Upper lobe of right lung (tissue), 1 donor: ENCODE measurements at regions not wholly inside any gene's neighbourhood (a gene's known extent, or its start where the extent isn't known, plus 50 kb on each side); places are given as distances from the start of the nearest gene placed in this dataset.
"Not testable (repeated sequence)": the region's sequence is repeated elsewhere in the genome, so short reads cannot be mapped to it uniquely, and the experiment has no call there.

Source experiments
- ATAC-seq: fragments of 200-7000 bp; cut with Tn5 transposase; one replicate; pipeline ENCODE4 v1.9.1; 2020; ENCODE audit warnings: mild to moderate bottlenecking, moderate library complexity
- DNase-seq: peaks from one replicate; pipeline ENCODE4 v3.0.0-alpha.2; 2020
- H3K27ac ChIP-seq: fragments of 200-600 bp; one replicate; pipeline ENCODE4 v1.8.0; 2022
- H3K27me3 ChIP-seq: fragments of 200-600 bp; one replicate; pipeline ENCODE4 v1.8.0; 2022; ENCODE audit warnings: mild to moderate bottlenecking
- H3K36me3 ChIP-seq: fragments of 200-600 bp; one replicate; pipeline ENCODE4 v1.8.0; 2022
- H3K4me1 ChIP-seq: fragments of 200-600 bp; one replicate; pipeline ENCODE4 v1.8.0; 2022
- H3K4me3 ChIP-seq: fragments of 200-600 bp; one replicate; pipeline ENCODE4 v1.8.0; 2022; ENCODE audit warnings: mild to moderate bottlenecking
- H3K9me3 ChIP-seq: fragments of 200-600 bp; one replicate; pipeline ENCODE4 v1.8.0; 2022
- CTCF ChIP-seq: fragments of 200-600 bp; IDR thresholded peaks from one replicate; pipeline ENCODE4 v1.8.0; 2022; ENCODE audit warnings: antibody characterized with exemption
- intact Hi-C: fragments of 100-400 bp; cut with DNase I; formaldehyde crosslinking; loops from one replicate; pipeline ENCODE4 v1.11.0; 2022
- donor health status: DM: no; HTN: yes; CAD: no; lungs with severe emphysema.

GRCh38 chr5:18292146-18292545 is 657.9 kb downstream of the TAF11L14 start:
- no peak for DNase-seq
- Histone ChIP-seq H3K4me1 (no peaks in the 10 kb centered on the region), H3K36me3 (no peaks in the 10 kb centered on the region), H3K27ac (no peak overlapping the region), H3K9me3 (no peaks in the 10 kb centered on the region), H3K27me3 (no peaks in the 10 kb centered on the region), H3K4me3 (no peak overlapping the region)
- no peak for TF ChIP-seq CTCF
- ATAC-seq: no peak
- intact Hi-C loops: no loop called here

GRCh38 chr5:18295696-18296095 is 661.4 kb downstream of the TAF11L14 start:
- ATAC-seq, H3K4me1 ChIP-seq, H3K36me3 ChIP-seq, intact Hi-C loops, H3K9me3 ChIP-seq, DNase-seq, H3K4me3 ChIP-seq, H3K27ac ChIP-seq, H3K27me3 ChIP-seq: not testable (repeated sequence)

GRCh38 chr5:18299166-18299565 is 664.9 kb downstream of the TAF11L14 start:
- no peak for TF ChIP-seq CTCF
- no peaks in the 10 kb centered on the region for H3K9me3 ChIP-seq
- H3K27ac ChIP-seq: no peak overlapping the region
- no peaks in the 10 kb centered on the region for H3K4me1 ChIP-seq
- no peak overlapping the region for H3K4me3 ChIP-seq
- H3K27me3 ChIP-seq: no peaks in the 10 kb centered on the region
- intact Hi-C loops: no loop called here
- ATAC-seq (no peak), DNase-seq (no peak)
- H3K36me3 ChIP-seq: no peaks in the 10 kb centered on the region

GRCh38 chr5:18305288-18305924 is 671.1 kb downstream of the TAF11L14 start:
- DNase-seq: no peak

DNA sequence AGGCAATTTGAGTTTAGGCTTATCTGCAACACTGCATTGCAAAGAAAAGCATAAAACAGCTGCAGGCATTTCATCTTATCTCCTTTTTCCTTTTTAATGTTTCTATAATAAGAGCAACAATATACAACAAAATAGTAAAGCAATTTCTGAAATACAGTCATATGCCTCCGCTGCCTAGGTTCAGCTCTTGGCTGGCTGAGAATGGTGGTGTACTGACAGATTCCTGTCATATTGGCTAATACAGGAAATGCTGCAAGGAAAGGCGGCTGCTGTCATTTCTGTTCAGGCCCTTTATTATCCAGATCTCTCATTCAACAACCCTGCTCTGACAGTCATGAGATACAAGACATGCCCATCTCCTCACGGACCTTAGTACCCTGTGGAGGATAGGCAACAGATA is 677.0 kb downstream of the TAF11L14 start:
- no peak for DNase-seq
- intact Hi-C loops: no loop called here
- no peaks in the 10 kb centered on the region for H3K27me3 ChIP-seq
- no peak overlapping the region for H3K4me3 ChIP-seq
- H3K36me3 ChIP-seq: no peaks in the 10 kb centered on the region
- TF ChIP-seq CTCF: no peak
- H3K4me1 ChIP-seq: no peaks in the 10 kb centered on the region
- no peaks in the 10 kb centered on the region for H3K9me3 ChIP-seq
- no peak overlapping the region for H3K27ac ChIP-seq
- no peak for ATAC-seq

More at GRCh38 chr5:18305288-18305924, 671.1 kb downstream of the TAF11L14 start:
- intact Hi-C loops: no loop called here
- Histone ChIP-seq H3K27me3 (no peaks in the 10 kb centered on the region), H3K9me3 (no peaks in the 10 kb centered on the region), H3K4me3 (no peak overlapping the region), H3K36me3 (no peaks in the 10 kb centered on the region), H3K4me1 (no peaks in the 10 kb centered on the region), H3K27ac (no peak overlapping the region)
- peak; percentile 71 for ATAC-seq
- peak; percentile 67 for TF ChIP-seq CTCF

DNA sequence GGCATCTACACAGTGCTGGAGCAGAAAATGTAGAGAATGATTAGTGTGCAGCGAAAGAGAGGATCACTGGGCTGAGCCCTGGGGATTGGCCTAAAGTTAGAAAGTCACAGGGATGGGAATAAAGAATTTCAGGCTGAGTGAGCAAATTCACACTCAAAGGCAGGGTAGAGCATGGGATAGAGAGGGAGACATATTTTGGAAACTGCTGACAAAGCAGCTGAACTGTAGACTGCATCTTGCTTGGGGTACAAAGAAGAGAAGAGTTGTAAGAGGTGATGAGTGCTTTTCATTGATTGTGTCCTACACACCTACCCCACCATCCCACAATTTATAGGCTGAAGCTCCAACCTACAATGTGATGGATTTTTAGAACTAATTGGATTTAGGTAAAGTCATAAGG is 677.8 kb downstream of the TAF11L14 start:
- Histone ChIP-seq H3K4me1 (no peaks in the 10 kb centered on the region), H3K27me3 (no peaks in the 10 kb centered on the region), H3K27ac (no peak overlapping the region), H3K9me3 (no peaks in the 10 kb centered on the region), H3K4me3 (no peak overlapping the region), H3K36me3 (no peaks in the 10 kb centered on the region)
- no peak for TF ChIP-seq CTCF
- intact Hi-C loops: no loop called here
- DNase-seq (no peak), ATAC-seq (no peak)
